Testis (tissue), 2 donors: ENCODE measurements at regions not wholly inside any gene's neighbourhood (a gene's known extent, or its start where the extent isn't known, plus 50 kb on each side); places are given as distances from the start of the nearest gene placed in this dataset.

Experiments used
- POLR2A ChIP-seq: fragments of 450-650 bp; IDR thresholded peaks from one replicate; pipeline ENCODE4 v1.6.1; 2017; ENCODE audit warnings: antibody characterized with exemption, mild to moderate bottlenecking, moderate library complexity
- TF ChIP-seq, protein P1 (sequence below), 3 experiments: fragments of 450-650 bp in 2 of 3; fragments of 200-600 bp in 1 of 3; sonication (generic) in 1 of 3; IDR thresholded peaks; one replicate each; pipeline ENCODE4 v1.5.1; 2016 to 2019; ENCODE audit warnings: antibody characterized with exemption in 3 of 3, mild to moderate bottlenecking in 2 of 3, moderate library complexity in 1 of 3

DNA sequence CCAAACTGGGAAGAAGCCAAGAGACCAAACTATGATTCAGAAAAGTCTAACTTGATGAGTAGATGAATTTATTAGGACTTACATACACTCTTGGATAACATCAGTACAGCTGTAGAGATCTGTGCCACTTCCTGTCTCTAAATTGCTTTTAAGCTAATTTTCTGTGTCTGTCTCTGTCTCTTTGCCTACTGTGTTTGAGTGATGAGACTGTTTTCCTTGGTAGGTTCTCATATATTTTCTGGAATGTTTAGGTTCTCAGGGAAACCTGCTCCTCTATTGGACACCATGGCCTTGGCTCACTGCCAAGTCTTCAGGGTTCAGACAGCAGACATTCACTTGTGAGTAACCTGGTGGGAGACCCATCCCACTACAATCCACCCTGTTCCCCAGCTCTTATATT lies 103.5 kb upstream of the KIF2B start:
- TF ChIP-seq, protein P1, sequence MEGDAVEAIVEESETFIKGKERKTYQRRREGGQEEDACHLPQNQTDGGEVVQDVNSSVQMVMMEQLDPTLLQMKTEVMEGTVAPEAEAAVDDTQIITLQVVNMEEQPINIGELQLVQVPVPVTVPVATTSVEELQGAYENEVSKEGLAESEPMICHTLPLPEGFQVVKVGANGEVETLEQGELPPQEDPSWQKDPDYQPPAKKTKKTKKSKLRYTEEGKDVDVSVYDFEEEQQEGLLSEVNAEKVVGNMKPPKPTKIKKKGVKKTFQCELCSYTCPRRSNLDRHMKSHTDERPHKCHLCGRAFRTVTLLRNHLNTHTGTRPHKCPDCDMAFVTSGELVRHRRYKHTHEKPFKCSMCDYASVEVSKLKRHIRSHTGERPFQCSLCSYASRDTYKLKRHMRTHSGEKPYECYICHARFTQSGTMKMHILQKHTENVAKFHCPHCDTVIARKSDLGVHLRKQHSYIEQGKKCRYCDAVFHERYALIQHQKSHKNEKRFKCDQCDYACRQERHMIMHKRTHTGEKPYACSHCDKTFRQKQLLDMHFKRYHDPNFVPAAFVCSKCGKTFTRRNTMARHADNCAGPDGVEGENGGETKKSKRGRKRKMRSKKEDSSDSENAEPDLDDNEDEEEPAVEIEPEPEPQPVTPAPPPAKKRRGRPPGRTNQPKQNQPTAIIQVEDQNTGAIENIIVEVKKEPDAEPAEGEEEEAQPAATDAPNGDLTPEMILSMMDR (IDR thresholded peaks at IDR 0.05), result no peak
- no peak for TF ChIP-seq POLR2A
